Left renal cortex interstitium (tissue), 4 donors: ENCODE measurements at regions not wholly inside any gene's neighbourhood (a gene's known extent, or its start where the extent isn't known, plus 50 kb on each side); places are given as distances from the start of the nearest gene placed in this dataset.
A peak's percentile ranks its signal among the peaks of the same experiment; 100 is the strongest.

ENCODE experiments used
- DNase-seq, 4 donors: peaks; one replicate each; pipeline ENCODE4 v3.0.0-alpha.2; 2013; ENCODE audit warnings: low read depth in 4 of 4, low spot score in 2 of 4, missing footprints in 1 of 4

DNA sequence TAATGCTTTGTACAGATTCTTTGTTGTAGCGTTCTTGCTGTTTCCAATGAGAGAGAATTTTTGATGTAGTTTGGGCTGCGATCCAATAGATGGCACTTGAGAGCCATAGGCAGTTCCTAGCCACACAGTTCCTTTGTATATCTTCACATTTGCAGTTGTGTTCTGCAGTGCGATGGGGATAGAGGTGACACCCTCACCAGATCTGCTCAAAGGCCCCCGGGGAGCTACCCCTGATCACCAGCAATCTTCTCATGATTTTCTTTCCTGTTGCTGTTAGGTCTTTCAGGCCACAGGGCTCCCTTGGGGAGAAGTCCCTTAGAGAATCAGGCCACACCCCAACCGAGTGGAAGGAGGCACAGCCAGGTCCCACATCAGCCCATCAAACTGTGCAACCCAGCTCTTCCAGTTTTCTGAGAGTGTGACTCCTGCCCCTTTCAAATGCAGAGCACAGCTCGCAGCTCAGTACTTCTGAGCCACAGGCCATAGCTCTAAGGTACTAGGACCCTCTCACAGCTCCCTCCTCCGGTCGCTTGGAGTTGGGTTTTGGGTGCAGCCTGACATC, 353.7 kb downstream of the SLCO4C1 start:
- DNase-seq, result peak; percentile 2 to 25 (median 8)

DNA sequence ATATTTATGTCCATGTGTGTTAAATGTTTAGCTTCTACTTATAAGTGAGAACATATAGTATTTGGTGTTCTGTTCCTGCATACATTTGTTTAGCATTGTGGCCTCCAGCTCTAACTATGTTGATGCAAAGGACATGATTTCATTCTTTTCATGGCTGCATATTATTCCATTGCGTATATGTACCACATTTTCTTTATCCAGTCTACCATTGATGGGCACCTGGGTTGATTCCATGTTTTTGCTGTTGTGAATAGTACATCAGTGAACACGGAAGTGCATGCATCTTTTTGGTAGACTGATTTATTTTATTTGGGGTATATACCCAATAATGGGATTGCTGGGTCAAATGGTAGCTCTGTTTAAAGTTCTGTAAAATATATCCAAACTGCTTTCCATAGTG, 359.0 kb downstream of the SLCO4C1 start:
- DNase-seq, result no peak

DNA sequence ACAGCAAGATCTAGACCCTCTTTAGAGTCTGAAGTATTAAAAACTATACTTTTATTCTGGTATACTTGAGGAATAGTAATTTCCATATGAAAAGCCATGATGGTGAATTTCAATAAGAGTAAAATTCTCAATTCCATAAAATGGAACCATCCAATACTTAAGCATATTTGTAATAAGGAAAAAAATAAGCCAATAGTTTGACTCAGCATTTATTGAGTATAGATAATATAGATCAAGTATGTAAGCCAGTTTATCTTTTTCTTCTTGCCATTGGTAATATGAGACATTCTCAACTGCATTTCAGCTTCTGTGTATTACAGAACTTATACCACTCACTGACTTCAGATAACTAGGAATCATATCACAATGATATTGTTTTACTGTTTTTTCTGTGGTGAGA, 361.0 kb downstream of the SLCO4C1 start:
- DNase-seq, result no peak

DNA sequence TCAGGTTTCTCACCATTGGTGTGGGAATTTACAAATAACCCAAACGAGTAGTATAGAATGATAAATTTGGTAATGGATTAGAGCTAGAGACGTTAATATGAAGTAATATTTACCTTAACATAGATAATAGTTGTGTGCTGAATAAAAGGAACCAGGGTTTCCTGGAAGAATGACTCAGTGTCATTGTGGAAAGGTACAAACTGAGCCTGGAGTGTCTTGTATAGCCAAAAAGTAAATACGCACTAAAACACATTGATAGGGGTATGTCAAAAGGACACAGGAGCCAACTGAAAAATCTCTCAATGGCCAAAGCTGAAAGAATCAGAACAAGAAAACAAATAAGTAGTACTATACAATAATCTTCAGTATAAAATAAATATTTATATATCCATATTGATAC, 363.5 kb downstream of the SLCO4C1 start:
- DNase-seq, result no peak

DNA sequence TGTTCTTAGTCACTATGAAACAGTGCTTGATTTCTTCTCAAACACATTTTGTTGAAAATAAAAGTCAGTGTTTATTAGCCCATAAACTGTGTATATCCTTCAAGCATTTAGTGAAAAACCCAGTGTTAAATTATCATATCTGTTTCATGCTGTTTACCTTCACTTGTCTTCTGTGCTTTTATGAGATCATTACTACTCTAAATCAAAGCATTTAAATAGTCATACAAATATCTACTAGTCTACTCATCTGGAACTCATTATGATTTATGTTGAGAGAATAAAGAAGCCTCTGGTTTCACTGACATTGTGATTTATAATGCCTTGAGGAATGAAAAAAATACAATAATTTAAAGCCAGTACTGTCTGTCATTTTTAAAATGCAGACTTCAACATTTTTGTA, 366.5 kb downstream of the SLCO4C1 start:
- no peak for DNase-seq

DNA sequence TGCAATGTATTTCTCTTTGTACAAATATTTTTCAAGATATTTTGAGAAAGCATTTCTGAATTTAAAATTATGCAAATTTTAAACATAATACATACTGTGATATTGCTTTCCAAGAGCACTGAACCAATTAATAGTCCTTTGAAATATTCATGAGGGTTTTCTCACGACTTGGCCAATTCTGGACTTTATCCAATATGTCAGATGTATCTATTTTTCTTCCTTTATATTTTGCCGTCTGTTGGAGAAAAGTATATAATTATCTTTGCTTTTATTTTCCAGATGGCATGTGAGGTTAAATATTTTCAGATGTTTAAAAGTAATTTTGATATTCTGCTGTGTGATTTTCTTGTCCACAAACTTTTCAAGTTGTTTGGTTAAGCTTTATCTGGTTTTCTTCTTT, 378.9 kb downstream of the SLCO4C1 start:
- no peak for DNase-seq

DNA sequence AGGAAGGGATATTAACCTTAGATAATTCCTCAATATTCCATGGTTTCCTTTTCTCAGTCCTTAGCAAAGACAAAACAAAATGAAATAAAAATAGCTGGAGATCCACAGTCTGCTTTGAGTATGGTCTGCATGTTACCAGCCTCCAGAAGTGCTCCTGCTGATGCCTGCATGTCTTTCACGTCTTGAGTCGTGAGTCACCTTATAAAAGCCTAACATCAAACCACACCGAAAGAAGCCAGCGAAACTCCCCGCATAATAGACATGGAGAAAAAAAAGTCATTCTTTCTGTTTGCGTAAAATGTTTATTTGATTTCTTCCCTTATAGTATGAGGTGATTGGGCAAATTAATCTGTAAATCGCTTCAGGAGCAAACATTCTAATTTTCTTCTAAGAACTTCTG, 380.5 kb downstream of the SLCO4C1 start:
- no peak for DNase-seq

DNA sequence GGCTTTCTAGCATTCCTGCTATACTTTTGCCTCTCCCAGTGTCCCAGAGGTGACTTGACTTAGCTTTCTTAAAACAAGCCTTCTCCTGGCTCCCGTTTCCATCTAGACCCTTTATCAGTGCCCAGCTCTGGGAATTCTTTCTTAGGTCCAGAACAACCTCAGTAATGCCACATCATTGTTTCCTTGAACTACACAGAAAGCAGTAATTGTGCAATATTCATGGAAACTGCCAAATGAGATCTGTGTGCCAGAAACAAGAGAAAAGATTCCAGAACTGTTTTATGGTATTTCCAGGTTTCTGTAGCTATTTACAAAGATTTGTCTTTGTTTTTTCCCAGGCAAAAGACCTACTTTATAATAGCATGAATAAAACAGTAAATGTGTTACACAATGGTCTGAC, 391.3 kb downstream of the SLCO4C1 start:
- DNase-seq, result no peak

DNA sequence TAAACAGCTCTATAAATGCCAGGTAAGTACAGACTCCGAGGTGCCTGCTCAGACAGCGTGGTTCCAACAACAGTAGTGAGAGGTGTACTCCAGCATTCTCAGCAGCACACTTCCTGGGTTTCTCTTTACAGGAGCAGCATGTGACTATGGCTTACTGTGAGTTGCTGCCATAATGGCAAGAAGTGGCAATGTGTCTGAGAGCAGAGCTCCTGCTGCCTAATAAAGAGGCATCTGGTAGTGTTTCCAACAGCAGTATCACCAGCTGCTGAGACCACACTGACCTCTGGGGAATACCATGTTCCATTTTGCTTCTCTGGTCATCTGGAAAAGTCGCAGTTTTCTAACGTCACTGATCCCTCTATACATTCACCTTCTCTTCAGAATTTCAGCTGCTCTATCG, 398.2 kb downstream of the SLCO4C1 start:
- DNase-seq, result no peak

DNA sequence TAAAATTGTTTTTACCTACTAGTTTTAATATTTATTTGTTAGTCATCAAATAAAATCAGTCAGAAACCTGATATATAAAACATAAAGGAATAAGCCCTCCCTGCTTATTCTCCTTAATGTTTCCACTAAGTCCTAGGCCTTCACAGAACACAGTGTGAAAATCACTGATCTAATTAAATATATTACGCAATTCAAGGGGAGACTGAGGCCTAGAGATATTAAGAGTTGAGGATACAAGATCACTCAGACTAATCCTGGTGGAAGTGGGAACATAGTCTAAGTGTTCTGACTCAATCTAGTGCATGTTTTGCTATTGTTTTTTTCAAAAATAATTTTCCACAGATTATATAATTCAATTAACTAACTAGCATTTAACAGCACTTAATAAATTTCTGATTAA, 401.1 kb downstream of the SLCO4C1 start:
- no peak for DNase-seq

DNA sequence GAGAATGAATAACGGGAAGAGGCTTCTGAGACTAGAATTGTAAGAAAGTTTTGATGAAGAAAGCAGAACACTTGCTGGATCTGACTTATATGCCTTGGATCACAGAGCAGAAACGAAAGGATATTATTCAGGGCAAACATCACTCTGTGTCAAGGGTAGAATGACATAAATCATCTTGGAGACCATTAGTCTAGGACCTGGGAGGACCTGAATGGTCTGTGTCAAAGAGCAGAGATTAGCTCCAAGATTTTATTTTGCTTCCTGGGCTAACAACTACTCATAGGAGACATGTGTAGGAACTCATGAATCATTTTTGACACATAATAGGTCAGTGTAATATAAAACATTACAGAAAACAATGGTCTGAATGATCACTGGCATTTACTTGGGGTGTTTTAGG, 417.9 kb downstream of the SLCO4C1 start:
- no peak for DNase-seq

DNA sequence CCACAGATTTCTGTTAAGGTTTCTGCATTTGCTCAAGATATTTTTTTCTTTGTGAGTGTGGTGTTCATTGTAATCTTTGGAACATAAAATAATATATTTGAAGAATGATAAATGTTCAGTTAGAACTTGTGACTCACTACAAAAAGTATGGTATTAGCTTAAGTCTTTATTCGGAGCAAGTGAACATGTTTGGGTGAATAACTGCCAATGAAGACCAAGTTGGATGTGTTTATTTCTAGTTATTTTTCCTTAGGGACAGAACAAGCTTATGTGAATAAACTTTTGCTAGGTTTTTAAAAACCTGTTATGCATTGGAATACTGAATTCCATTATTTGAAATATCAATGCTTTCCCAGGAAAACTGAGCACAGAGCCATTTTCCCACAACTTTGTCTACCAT, 418.6 kb downstream of the SLCO4C1 start:
- no peak for DNase-seq

DNA sequence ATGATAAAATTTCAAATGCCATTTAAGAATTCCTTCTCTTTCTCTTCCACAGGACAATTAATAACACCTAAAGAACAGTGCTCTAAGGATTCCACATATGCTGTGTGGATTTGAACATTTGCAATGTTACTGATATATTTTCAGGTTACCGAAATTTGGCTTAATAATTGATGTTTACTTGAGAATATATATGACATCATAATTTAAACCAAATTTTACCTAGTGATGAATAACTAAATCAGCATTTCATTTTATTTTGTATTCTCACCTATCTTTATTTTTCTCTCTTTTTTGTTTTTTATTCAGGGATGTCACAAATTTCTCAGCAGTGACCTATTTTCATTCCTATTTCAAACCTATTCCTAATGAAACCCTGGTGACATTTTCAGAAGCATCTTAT, 429.6 kb downstream of the SLCO4C1 start:
- no peak for DNase-seq

DNA sequence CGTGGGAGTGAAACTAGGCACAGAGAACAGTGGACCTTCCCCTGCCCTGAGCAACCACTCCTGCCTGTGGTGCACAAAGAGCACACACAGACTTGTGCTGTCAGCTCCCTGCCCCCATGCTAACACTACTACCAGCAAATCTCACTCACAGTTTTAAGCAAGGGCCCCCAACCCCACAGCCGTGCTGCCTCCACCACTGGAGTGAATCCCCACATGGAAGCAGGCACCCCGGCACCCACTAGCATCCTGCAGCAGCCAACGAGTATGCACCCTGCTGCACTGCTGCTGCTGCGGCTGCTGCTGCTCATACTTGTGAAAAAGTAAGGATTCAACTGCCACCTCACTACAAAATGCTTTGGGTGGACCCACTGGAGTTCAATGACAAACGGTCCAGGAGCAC, 435.5 kb downstream of the SLCO4C1 start:
- no peak for DNase-seq

DNA sequence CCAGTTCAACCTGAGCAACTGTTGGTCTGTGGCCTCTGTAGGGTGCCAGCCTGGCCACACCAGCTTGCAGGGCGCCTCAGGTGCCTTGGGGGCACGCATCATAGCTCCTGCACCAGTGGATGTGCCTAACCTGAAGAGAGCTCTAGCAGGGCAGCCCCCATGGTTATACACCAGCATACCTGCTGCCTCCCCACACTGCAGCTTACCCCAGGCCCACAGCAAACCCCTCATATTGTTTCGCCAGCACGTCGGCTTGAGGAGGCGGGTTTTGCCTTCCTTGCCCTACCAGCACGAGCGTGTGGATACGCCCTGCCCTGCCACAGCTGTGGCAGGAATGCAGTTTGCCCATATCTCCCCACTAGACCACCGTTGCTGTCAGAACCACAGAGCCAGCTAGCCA, 435.9 kb downstream of the SLCO4C1 start:
- no peak for DNase-seq

DNA sequence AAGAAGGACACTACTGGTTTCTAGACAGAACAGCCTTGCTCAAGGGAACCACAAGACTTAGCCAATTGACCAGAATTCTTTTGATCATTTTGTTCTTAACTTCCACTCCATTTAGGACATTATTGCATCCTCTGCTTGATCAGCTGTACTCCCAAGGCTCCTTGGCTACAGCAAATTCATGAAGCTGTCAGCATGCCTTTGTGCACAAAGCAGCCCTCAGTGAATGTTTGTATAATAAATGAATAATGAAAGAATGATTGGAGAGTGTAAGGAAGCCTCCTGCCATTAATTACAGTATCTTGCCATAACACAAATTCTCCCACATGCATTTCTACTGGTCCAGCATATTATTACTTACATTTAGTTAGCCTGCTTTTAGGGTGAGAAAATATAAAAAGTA, 449.6 kb downstream of the SLCO4C1 start:
- no peak for DNase-seq

DNA sequence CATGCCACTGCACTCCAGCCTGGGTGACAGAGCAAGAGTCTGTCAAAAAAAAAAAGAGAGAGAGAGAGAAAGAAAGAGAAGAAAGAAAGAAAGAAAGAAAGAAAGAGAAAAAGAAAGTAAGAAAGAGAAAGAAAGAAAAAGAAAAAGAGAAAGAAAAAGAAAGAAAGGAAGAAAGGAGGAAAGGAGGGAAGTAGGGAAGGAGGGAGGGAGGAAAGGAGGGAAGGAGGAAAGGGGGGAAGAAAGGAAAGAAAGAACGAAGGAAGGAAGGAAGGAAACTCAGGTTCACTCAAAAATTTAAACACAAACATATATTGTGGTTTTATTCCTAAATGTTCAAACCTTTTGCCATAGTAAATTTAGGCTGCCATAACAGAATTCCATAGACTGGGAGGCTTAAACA, 453.0 kb downstream of the SLCO4C1 start:
- DNase-seq, result no peak

DNA sequence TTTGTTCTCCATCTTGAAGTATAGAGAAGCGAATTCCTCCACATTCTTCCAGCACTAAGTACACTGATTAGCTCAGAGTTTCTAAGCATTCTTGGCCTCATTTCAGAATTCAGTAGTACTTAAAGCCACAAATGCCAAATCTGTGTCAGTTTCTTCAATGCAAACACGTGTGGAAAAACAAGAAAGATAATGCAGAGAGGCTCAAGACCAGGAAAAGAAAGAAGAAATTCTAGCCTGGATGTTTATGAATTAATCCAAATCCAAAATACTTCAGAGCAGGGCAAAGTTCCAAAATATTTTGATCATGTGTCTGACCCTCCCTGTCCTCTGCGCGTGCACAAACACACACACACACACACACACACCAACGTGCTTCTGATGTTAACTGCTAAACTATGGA, 457.6 kb downstream of the SLCO4C1 start:
- DNase-seq, result no peak

DNA sequence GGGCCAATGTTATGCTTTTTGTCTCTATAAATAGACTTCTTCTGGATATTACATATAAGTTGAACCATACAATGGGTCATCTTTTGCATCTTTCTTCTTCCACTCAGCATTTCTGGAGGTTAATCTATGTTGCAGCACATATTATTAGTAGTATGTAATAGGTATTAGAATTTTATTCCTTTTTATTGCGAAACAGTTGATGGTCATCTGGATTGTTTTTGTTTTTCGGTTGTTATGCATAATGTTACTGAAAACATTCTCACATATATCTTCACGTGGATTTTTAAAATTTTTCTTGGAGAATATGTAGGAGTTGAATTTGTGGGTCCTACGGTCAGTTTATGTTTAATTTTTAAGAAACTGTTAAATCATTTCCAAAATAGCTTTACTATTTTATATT, 466.8 kb downstream of the SLCO4C1 start:
- DNase-seq, result no peak

DNA sequence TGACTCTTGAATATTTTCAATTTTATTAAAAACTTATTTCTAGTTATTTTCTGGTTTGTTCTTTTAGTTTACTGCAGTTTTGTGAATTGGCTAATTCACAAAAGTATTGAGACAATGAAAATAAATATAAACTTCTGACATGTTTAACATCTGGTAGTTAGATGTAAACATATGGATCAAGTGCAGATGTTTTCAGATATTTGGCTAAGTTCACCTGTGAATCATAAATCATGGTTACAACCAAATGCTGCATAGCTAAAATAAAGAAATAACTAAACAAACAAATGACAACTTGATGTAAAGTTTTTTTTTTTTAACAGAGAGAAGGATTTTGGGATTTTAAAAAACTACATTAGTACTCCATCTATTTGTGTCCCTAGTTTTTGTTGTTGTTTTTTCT, 484.6 kb downstream of the SLCO4C1 start:
- no peak for DNase-seq

DNA sequence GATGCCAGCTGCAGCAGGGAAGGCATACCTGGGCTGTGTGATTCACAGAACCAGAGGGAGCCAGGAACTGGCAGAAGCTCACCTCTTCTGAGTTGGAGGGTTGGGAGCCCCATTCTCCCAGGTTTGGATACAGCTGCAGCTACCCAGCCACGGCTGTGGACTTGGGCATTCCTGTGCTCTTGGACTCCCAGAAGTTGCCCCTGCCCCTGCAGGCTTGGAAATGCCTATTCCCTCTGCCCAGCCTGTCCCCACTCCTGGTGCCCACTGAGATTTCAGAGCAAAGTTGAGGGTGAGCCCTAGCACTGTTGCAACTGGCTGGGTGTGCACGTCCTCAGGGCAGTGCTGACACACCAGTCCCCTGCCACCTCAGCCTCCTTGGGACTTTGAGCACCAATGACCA, 489.7 kb downstream of the SLCO4C1 start:
- no peak for DNase-seq

DNA sequence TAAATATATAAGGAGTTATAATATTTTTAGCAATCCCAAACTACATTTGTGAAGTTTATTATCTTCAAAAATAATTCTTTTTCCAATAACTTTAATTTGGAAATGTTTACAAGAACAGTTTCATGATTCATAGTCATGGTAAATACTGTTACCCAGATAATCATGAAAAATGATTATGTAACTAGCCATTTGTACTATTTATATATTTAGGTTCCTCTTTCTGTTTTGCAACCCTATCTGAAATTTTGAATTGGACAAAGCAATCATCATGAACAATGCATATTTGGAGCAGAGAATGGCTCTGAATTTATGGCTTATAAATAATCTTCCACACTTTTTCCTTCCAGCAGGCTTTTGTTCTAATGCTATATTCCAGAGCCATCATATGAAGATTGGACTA, 499.7 kb downstream of the SLCO4C1 start:
- DNase-seq, result no peak

DNA sequence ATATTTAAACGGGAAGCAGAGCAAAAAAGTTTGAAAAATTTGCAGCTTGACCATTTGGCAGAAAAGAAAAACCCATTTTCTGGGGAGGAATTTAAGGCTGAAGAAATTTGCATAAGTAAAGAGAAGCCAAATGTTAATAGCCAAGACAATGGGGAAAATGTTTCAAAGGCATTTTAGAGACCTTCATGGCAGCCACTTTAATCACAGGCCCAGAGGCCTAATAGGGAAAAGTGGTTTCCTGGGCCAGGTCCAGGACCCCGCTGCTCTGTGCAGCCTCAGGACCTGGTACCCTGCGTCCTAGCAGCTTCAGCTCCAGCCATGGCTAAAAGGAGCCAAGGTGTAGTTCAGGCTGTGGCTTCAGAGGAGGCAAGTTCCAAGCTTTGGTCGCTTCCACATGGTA, 507.3 kb downstream of the SLCO4C1 start:
- DNase-seq, result no peak

DNA sequence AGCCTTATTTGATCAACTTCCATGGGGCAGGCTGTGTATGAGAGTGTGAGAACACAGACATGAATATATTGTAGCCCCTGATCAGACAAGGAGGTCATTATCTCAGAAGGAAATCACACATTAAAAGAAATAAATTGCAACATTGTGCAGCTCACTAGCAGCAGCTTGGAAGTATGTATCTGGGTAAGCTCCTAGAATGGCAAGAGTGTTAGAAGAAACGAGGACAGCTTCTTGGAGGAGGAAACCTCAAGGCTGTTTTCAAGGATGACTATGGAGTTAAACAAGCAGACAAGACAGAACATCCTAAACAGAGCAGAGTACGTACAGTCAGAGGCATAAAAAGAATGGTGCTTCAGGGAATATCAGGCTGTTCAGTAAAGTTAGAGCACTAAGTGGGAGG, 511.0 kb downstream of the SLCO4C1 start:
- DNase-seq, result no peak
